HG03025 (cell line): ENCODE measurements at regions not wholly inside any gene's neighbourhood (a gene's known extent, or its start where the extent isn't known, plus 50 kb on each side); places are given as distances from the start of the nearest gene placed in this dataset.
"Not testable (repeated sequence)": the region's sequence is repeated elsewhere in the genome, so short reads cannot be mapped to it uniquely, and the experiment has no call there.

ENCODE experiments used
- ATAC-seq: cut with Tn5 transposase; IDR thresholded peaks from one replicate; pipeline ENCODE4 v1.9.1; 2021; ENCODE audit warnings: mild to moderate bottlenecking, moderate library complexity; ENCODE audit not compliant: unreplicated experiment, low FRiP score

- not testable (repeated sequence) for ATAC-seq
These were observed 294.9 kb downstream of the MYCN start for GRCh38 chr2:16235291-16235690.

GRCh38 chr2:16228951-16229350 is 288.6 kb downstream of the MYCN start:
- ATAC-seq: no peak

- ATAC-seq: no peak
These were observed 288.1 kb downstream of the MYCN start for GRCh38 chr2:16228471-16228870.

- no peak for ATAC-seq
These were observed 287.6 kb downstream of the MYCN start for GRCh38 chr2:16227811-16228462.

GRCh38 chr2:16226943-16227664 is 286.8 kb downstream of the MYCN start:
- ATAC-seq: no peak

GRCh38 chr2:16226381-16226780 is 286.0 kb downstream of the MYCN start:
- ATAC-seq: no peak

- ATAC-seq: no peak
These were observed 285.2 kb downstream of the MYCN start for GRCh38 chr2:16225545-16225944.

GRCh38 chr2:16225071-16225470 is 284.7 kb downstream of the MYCN start:
- ATAC-seq: no peak

- no peak for ATAC-seq
These were observed 284.1 kb downstream of the MYCN start for GRCh38 chr2:16224298-16225045.

- no peak for ATAC-seq
These were observed 283.5 kb downstream of the MYCN start for GRCh38 chr2:16223841-16224177.

- ATAC-seq: no peak
These were observed 283.0 kb downstream of the MYCN start for GRCh38 chr2:16223161-16223840.

- ATAC-seq: no peak
These were observed 282.0 kb downstream of the MYCN start for GRCh38 chr2:16222326-16222725.

GRCh38 chr2:16221461-16222010 is 281.2 kb downstream of the MYCN start:
- no peak for ATAC-seq

GRCh38 chr2:16219292-16219975 is 279.1 kb downstream of the MYCN start:
- no peak for ATAC-seq

- ATAC-seq: no peak
These were observed 278.3 kb downstream of the MYCN start for GRCh38 chr2:16218625-16219024.

- ATAC-seq: no peak
These were observed 277.8 kb downstream of the MYCN start for GRCh38 chr2:16218161-16218560.

GRCh38 chr2:16217741-16218140 is 277.4 kb downstream of the MYCN start:
- not testable (repeated sequence) for ATAC-seq

GRCh38 chr2:16217291-16217690 is 276.9 kb downstream of the MYCN start:
- no peak for ATAC-seq

GRCh38 chr2:16216558-16216945 is 276.2 kb downstream of the MYCN start:
- ATAC-seq: no peak

GRCh38 chr2:16215902-16216557 is 275.7 kb downstream of the MYCN start:
- ATAC-seq: no peak
